ENCODE measurements at regions not wholly inside any gene's neighbourhood (a gene's known extent, or its start where the extent isn't known, plus 50 kb on each side); places are given as distances from the start of the nearest gene placed in this dataset.
A peak's percentile ranks its signal among the peaks of the same experiment; 100 is the strongest.
"Not testable (repeated sequence)": the region's sequence is repeated elsewhere in the genome, so short reads cannot be mapped to it uniquely, and the experiment has no call there.

DNA sequence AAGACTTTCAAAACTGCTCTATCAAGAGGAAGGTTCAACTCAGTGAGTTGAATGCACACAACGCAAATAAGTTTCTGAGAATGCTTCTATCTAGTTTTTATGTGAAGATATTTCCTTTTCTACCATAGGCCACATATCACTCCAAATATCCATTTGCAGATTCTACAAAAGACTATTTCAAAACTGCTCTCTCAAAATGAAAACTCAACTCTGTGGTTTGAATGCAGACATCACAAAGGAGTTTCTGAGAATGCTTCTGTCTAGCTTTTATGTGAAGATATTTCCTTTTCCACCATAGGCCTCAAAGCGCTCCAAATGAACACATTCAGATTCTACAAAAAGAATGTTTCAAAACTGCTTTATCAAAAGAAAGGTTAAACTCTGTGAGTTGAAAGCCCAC is 1093.1 kb upstream of the DEFB115 start:
- not testable (repeated sequence) for DNase-seq

DNA sequence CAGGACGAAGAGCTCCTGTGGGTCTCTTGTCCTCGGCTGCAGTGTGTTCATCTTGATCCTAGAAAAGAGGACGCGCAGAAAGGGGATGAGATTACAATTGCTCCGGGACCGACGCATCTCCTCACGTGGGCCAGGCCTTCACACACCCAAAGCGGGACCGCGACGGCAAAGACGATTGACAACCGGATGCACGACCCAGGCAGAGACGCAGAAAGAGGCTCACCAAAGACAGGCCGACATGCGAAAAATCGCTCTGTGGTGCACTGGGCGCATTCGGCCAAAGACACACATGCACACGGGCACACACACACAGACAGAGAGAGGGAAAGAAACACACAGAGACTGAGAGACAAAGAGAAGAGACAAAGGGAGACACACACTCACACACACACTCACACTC is 1089.9 kb upstream of the DEFB115 start:
- no peak for DNase-seq

DNA sequence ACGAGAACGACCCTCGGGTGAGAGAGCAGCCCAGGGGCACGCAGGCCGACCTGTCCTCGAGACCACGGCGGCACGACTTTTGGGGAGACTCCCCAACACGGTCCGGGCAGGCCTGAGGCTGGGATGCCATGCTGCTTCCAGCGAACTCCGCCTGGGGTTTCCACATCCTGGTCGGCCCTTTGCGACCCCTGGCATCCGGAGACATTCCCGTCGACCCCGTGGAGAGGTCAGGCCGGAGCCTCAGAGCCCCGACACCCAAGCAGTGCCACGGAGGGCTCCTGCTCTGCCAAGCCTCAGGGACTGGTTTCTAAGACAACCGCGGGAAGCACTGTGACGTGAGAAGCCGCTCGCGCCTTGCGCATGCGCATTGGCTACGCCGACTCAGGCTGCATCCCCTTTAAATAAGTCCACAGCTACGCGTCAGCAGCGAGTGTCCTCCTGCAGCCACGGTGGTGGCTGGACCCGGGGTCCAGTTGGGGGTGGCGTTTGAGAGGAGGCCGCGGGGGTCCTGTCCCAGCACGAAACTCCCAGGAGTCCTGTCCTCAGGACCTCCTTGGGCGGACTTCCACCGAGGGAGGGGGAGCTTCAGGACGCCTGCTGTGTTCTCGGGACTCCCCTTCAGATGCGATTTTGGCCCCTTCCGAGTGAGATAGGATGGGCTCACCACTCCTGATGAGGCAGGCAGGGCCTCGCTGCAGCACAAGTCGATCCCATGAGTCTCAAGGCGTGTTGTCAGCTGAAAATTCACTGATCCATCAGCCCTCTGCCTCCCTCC is 1089.3 kb upstream of the DEFB115 start:
- DNase-seq = peak; percentile 58

DNA sequence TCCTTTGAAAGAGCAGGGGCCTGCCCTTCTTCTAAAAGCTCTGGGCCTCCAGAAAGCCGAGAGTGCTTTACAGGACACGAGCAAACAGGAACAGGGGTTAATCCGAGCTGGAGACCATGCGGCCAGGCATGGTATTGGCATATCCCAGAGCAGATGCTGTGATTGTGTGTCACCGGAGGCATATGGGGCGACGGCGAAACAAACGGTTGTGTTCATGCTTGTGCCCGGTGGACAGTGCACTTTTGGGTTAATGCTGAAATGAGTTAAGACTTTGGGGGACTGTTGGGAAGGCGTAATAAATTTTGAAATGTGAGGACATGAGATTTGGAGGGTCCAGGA is 1088.7 kb upstream of the DEFB115 start:
- no peak for DNase-seq

DNA sequence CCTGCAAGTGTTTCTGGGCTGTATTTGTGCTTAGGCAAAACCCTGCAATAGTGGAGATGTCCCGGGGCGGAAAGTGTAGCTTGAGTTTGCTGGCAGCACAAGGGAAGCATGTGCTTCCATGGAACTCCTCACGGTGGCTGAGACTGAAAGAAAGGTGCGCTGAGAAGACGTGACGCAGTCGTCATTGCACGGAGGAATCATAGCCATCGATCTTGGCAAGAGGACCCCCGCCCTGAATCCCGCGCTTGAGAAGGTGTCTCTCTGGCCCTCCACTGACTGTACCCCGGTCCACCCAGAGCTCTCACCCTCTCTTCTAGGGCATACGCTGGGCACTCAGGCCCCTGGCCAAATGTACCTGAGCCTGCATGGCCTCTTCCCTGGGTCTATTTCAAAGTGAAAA is 1081.8 kb upstream of the DEFB115 start:
- DNase-seq = no peak

DNA sequence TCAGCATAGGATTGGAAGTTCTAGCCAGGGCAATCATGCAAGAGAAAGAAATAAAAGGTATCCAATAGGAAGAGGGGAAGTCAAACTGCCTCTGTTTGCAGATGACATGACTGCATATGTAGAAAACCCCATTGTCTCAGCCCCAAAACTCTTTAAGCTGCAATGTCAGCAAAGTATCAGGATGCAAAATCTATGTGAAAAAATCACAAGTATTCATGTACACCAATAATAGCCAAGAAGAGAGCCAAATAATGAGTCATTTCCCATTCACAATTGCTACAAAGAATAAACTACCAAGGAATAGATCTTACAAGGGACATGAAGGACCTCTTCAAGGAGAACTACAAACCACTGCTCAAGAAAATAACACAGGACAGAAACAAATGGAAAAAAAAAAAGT is 1074.3 kb upstream of the DEFB115 start:
- not testable (repeated sequence) for DNase-seq

DNA sequence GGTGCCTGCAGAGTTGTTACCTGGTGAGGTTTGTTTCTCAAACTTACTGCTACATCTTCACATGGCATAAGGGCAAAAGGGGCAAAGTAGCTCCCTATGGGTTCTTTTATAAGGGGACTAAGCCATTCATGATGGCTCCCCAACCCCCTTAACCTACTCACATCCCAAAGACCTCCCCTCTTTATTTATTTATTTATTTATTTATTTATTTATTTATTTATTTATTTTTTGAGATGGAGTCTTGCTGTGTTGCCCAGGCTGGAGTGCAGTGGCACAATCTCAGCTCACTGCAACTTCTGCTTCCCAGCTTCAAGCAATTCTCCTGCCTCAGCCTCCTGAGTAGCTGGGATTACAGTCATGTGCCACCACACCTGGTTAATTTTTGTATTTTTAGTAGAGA is 1065.7 kb upstream of the DEFB115 start:
- DNase-seq = not testable (repeated sequence)

DNA sequence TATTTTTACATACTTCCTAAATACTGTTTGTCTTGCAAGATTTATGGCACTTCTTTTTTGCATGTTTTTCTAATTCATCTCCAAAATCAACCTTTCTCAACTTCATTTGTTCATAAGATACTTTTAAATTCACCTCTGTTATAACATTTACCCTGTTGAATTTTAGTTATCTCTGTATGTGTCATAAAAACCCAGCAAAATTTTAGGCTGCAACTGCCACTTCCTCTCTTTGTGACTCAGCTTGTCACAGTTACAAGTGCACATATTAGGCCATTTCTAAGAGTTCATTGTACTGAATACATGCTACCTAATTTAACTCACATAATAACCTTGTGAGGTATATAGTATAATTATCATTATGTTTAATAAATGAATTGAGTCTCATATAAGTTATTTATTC is 1023.0 kb upstream of the DEFB115 start:
- DNase-seq = not testable (repeated sequence)

DNA sequence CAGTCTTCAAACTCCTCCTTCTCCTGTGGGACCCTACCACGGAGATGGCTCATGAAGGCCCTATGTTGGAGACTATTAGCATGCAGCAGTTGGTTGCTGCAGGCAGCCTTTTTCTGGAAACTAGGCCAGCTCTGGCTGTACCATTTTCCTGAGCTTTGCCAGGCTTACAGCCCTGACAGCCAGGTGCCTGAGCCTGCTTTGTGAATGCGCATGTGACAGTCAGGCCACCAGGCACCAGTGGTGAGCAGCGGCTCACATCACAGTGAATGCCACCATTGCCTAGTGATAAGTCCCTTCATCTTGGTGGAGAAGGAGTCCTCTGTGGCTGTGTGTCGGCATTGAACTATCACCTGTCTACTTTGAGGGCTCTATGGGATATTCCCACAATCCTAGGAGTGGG is 982.4 kb upstream of the DEFB115 start:
- DNase-seq = not testable (repeated sequence)

DNA sequence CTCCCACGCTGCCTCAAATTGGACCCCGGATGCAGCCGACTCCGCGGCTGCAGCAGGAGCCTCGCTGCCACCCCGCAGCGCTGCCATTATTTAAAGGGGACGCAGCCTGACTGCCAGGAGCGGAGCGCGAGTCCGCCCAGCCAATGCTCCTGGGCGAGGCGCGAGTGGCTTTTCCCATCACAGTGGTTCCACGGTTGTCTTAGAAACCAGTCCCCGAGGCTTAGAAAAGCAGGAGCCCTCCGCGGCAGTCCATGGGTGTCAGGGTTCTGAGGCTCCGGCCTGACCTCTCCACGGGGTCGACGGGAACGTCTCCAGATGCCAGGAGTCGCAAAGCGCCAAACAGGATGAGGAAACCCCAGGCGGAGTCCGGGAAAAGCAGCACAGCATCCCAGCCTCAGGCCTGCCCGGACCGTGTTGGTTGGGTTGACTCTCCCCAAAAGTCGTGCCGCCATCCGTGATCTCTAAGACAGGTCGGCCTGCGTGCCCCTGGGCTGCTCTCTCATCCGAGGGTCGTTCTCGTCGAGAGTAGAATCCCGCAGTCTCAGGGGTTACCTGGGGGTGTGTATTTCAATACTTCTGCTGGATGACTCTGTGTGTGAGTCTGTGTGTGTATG is 975.8 kb upstream of the DEFB115 start:
- no peak for DNase-seq

DNA sequence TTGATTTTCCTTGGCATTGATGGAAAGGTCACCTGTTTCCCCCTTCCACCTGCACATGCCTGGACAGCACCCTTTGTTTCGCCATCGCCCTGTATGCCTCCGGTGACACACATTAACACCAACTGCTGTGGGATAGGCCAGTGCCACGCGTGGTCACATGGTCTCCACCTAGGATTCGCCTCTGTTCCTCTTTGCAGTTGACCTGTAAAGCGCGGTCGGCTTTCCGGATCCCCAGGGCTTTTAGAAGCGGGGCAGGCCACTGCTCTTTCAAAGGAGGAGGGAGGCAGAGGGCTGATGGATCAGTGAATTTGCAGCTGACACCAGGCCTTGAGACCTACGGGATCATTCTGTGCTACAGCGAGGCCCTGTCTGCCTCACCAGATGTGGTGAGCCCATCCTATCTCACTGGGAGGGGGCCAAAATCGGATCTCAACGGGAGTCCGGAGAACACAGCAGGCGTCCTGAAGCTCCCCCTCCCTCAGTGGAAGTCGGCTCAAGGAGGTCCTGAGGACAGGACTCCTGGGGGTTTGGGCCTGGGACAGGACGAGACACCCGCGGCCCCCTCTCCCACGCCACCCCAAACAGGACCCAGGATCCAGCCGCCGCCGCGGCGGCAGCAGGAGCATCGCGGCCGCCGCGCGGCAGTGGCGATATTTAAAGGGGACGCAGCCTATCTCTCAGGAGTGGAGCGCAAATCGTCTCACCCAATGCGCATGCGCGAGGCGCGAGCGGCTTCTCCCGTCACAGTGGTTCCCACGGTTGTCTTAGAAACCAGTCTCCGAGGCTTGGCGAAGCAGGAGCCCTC is 973.8 kb upstream of the DEFB115 start:
- peak; percentile 83 for DNase-seq

DNA sequence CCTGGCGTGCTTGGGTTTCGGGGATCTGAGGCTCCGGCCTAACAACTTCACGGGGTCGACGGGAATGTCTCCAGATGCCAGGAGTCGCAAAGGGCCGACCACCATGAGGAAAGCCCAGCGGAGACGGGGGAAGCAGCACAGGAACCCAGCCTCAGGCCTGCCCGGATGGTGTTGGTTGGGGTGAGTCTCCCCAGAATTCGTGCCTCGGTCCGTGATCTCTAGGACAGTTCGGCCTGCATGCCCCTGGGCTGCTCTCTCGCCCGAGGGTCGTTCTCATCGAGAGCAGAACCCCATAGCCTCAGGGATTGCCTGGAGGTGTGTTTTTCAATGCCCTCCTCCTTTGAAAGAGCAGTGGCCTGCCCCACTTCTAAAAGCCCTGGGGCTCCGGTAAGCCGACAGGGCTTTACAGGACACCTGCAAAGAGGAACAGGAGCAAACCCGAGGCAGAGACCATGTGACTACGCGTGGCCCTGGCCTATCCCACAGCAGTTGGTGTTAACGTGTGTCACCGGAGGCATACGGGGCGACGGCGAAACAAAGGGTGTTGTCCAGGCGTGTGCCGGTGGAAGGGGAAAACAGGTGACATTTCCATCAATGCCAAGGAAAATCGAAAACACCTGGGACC is 973.1 kb upstream of the DEFB115 start:
- no peak for DNase-seq

DNA sequence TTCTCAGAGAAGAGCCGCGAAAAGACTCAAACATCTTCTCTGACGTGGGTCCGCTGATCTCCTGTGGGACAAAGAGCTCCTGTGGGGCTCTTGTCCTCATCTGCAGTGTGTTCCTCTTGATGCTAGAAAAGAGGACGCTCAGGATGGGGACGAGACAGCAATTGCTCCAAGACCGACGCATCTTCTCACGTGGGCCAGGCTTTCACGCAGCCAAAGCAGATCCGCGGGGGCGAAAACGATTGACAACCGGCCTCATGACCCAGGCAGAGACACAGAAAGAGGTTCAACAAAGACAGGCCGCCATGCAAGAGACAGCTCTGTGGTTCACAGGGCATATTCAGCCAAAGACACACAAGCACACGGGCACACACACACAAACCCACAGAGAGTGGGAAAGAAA is 971.8 kb upstream of the DEFB115 start:
- DNase-seq = no peak

DNA sequence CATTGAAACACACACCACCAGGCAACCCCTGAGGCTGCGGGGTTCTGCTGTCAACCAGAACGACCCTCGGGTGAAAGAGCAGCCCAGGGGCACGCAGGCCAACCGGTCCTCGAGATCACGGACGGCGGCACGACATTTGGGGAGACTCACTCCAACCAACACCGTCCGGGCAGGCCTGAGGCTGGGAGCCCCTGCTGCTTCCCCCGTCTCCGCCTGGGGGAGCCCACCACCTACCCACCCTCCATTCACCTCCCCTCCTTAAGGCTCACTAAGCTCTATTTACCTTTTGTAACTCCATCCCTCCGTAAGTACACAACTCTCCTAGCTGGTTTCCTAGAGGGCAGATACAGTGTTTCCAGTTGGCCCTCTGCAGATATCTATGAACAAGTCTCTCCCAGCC is 971.3 kb upstream of the DEFB115 start:
- no peak for DNase-seq

DNA sequence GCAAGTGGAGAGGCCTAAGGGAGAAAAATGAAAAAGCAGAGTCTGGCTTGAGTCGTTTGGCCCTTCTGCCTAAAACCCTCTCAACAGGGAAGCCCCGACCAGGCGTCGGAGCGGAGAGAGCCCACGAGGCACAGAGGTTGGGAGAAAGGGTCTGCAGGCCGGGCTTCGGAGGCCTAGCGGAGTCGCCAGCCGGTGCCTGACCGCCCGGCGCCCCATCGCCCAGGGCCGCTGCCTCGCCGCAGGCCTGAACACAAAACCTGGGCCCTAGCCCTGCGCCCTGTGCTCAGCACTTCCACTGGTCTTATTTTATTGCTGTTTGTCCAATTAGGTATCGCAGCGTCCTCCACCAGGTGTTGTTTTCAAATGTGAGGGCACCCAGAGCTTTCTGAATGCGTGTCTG is 970.0 kb upstream of the DEFB115 start:
- DNase-seq = not testable (repeated sequence)

DNA sequence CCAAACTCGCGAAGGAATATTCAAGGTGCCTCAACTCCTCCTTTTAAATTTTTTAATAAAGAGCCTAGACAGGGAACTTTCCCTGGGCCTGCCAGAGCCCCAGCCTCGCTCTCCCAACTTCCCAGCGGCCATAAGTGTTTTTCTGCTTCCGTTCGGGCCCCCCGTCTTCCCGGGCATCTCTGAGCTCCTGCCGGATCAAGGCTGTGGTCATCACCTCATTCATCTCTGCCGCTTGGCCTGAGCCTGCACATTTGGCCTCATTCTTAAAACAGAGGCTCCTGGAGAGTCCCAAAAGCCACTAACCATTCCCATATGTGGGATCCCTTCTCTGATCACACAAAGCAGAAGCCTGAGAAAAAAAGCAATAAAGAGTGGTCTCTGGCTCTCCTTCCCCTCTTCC is 969.1 kb upstream of the DEFB115 start:
- no peak for DNase-seq

DNA sequence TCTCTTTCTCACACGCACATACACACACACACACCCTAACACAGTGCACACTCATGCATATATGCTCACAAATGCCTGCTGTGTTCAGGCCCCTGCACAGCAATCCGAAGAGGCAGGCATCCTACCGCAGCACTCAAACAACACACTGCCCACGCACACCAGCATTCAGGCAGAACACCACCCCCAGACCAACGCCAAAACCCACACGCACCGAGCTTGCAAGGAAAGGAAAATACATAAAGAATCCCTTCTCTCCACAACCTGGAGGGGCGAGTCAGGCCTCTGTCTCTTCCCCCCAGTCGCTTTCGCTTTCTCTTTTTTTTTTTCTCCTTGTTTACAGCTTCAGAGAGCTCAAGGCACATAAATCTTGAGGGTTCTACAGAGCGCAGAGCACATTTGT is 968.4 kb upstream of the DEFB115 start:
- not testable (repeated sequence) for DNase-seq

DNA sequence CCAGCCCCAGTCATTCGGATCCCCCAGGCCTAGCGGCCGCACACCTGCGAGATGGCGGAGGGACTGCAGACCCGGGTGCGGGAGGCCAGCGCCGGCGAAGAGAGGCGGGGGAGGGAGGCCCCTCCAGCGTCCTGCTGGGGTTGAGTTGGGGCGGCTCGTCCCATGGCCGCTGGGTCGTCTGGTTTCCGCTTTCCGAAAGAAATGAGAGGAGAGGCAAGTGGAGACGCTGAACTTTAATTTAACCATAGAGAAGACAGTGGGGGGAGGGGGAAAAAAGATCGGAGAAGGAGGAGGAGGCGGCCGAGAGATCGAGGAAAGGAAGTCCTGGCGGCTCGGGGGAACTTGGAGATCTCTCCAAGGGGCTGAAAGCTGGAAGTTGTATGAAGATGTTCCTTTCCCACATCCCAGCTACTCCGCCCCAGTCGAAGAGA is 967.7 kb upstream of the DEFB115 start:
- DNase-seq = not testable (repeated sequence)

DNA sequence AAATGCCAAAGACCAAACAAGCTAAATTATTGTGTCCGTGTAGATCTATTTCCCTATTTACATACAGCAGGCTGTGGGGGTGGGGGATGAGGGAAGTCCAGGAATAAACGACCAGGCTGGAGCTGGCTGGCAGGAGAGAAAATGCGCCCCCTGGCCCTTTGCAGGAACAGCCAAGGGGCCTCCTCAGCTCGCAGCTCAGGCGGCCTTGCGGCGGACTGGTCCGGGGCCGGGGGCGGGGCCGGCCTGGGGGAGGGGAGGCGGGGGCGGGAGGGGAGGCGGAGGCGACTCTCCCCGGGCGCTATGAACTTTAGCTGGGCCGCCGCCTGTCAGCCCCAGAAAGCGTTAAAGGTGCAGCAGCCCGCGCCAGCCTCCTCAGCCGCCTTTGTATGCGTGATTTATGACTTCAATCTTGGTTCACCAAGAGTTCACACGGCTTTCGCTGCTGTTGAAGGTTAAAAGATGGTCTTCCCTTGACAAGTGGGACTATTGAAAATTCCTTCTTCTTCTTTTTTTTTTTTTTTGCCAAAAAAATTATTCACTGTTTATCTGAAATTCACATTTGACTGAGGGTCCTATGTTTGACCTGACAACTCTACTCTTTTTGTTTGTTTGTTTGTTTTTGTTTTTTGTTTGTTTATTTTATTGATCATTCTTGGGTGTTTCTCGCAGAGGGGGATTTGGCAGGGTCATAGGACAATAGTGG is 967.0 kb upstream of the DEFB115 start:
- not testable (repeated sequence) for DNase-seq

DNA sequence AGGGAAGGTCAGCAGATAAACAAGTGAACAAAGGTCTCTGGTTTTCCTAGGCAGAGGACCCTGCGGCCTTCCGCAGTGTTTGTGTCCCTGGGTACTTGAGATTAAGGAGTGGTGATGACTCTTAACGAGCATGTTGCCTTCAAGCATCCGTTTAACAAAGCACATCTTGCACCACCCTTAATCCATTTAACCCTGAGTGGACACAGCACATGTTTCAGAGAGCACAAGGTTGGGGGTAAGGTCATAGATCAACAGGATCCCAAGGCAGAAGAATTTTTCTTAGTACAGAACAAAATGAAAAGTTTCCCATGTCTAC is 966.4 kb upstream of the DEFB115 start:
- DNase-seq = not testable (repeated sequence)

DNA sequence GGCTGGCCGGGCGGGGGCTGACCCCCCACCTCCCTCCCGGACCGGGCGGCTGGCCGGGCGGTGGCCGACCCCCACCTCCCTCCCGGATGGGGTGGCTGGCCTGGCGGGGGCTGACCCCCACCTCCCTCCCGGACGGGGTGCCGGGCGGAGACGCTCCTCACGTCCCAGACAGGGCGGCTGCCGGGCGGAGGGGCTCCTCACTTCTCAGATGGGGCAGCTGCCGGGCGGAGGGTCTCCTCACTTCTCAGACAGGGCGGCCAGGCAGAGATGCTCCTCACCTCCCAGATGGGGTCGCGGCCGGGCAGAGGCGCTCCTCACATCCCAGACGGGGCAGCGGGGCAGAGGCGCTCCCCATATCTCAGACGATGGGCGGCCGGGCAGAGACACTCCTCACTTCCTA is 965.8 kb upstream of the DEFB115 start:
- not testable (repeated sequence) for DNase-seq

DNA sequence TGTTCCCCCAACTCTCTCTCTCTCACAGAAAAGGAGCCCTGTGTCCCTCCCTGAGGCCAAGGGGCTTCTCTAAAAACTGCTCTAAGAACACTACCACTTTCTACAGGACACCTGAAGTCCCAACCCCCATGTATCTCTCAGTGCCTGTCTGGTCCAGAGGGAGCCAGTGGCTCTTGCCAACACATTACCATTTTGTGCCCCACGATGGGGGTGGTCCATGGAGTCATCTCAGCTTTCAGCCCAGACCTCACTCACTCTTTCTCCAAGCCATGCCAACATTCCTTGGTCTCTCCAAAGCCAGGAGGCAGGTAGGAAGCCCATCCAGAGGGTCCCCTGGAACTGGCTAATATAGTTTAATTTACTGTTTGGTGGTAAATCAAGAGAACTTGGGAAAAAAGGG is 962.1 kb upstream of the DEFB115 start:
- not testable (repeated sequence) for DNase-seq

DNA sequence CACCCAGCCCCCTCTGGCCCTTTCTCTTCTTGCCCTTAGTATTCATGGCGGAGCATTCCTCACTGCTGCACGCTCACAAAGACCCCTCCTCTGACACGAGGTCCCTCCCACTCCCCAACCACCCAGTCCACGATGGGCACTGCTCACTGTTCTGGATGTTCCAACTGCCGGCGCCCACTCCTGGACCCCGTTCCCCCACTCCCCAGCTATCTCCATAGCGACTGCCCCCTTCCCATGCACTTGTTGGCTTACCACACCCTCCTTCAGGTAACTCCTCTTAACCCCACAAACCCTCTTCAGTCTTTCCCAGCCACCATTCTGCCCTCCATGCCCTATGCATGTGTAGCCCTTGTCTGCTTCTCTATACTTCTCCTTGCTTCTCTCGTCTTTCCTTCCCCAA is 961.5 kb upstream of the DEFB115 start:
- not testable (repeated sequence) for DNase-seq
